Choroid plexus epithelial cell (primary cell): ENCODE measurements at regions not wholly inside any gene's neighbourhood (a gene's known extent, or its start where the extent isn't known, plus 50 kb on each side); places are given as distances from the start of the nearest gene placed in this dataset.
"Not testable (repeated sequence)": the region's sequence is repeated elsewhere in the genome, so short reads cannot be mapped to it uniquely, and the experiment has no call there.

ENCODE experiments used
- DNase-seq: peaks from one replicate; pipeline ENCODE4 v3.0.0-alpha.2; 2010; ENCODE audit warnings: low read depth
- H3K4me3 ChIP-seq: 2 replicates; pipeline ENCODE4 v1.5.1; 2011; ENCODE audit warnings: low read depth, mild to moderate bottlenecking, control low read depth, low read length, moderate library complexity
- CTCF ChIP-seq: conservative IDR thresholded peaks from 2 replicates; pipeline ENCODE4 v1.5.1; 2011; ENCODE audit warnings: low read depth, mild to moderate bottlenecking, control low read depth, inconsistent platforms, low read length, moderate library complexity

- TF ChIP-seq CTCF = no peak
- no peak for DNase-seq
- H3K4me3 ChIP-seq = no peak overlapping the region
Observed at GRCh38 chr21:29430576-29430975, 131.9 kb downstream of the BACH1 start.

GRCh38 chr21:29431178-29431577 lies 132.5 kb downstream of the BACH1 start:
- no peak for DNase-seq
- no peak for TF ChIP-seq CTCF
- no peak overlapping the region for H3K4me3 ChIP-seq

- TF ChIP-seq CTCF = no peak
- no peak for DNase-seq
- H3K4me3 ChIP-seq = no peak overlapping the region
Observed at GRCh38 chr21:29431680-29432079, 133.0 kb downstream of the BACH1 start.

- peak; percentile 49 for DNase-seq
- TF ChIP-seq CTCF = no peak
- H3K4me3 ChIP-seq = no peak overlapping the region
Observed at GRCh38 chr21:29433366-29434059, 134.8 kb downstream of the BACH1 start.

GRCh38 chr21:29434081-29434480 lies 135.4 kb downstream of the BACH1 start:
- peak; percentile 21 for DNase-seq
- no peak for TF ChIP-seq CTCF
- no peak overlapping the region for H3K4me3 ChIP-seq

- DNase-seq, H3K4me3 ChIP-seq: not testable (repeated sequence)
Observed at GRCh38 chr21:29434982-29435381, 136.3 kb downstream of the BACH1 start.

- no peak for DNase-seq
Observed at GRCh38 chr21:29436143-29436542, 137.4 kb downstream of the BACH1 start.

More at GRCh38 chr21:29436143-29436542, 137.4 kb downstream of the BACH1 start:
- no peak for TF ChIP-seq CTCF
- H3K4me3 ChIP-seq = no peak overlapping the region
